Activated CD8-positive, alpha-beta memory T cell treated with anti-CD3 and anti-CD28 coated beads, Interleukin-2, amount 50 U/mL, for 48 hours (primary cell): ENCODE measurements at regions not wholly inside any gene's neighbourhood (a gene's known extent, or its start where the extent isn't known, plus 50 kb on each side); places are given as distances from the start of the nearest gene placed in this dataset.
"Not testable (repeated sequence)": the region's sequence is repeated elsewhere in the genome, so short reads cannot be mapped to it uniquely, and the experiment has no call there.

Experiments used
- DNase-seq: peaks from one replicate; pipeline ENCODE4 v3.0.0-alpha.2; 2020

DNA sequence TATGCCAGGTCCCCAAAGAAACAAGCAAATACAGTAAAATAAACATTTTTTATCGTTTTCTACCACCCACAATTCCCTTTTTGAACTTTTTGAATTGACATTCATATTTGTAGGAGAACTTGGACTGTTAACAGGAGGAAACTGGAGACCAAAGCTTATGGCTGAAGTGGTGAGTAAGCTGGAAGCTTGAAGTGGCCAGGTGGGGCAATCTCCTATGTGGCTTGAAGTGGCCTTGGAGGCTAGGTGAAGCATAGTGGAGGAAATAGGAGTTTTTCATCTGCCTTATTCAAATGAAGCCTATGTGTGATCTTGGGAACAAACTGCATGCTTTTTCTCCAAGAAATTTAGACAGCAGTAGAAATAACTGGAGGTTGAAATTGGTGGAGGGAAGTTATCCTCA lies 962.9 kb upstream of the FANCL start:
- no peak for DNase-seq

DNA sequence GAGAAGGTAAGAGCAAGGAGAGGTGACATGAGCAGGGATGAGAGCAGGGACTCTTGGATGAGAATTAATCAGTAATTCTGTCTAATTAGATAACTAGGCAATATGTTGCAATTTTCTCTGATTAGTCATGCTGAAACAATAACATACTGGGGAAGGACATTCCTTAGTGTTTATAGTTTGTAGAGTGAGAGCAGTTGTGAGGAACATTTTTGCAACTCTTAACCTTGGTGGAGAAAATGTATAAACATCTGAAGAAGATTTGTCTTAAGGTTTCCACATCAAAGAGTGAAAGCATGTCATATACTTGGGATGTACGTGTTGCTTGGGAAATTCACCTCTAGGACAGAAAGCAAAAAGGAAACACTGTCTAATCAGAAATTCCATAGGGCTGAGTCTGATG lies 955.4 kb upstream of the FANCL start:
- no peak for DNase-seq

DNA sequence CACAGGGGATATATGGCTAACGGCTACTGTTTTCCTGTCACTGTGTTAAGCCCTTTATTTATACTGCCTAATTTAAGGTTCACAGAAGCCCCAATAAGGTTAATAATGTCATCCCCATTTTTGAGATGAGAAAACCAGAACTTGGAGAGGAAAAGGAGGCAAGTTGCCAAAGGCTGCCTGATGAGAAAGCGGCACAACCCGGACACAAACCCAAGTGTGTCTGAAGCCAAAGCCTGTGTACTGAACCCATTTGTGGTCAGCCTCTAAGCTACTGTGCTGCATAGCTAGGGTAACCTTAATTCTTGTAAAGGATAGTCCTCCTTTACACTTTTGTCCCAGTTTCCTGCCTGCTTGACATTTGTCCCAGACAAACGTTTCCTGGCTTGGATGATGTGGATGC lies 954.7 kb upstream of the FANCL start:
- no peak for DNase-seq

DNA sequence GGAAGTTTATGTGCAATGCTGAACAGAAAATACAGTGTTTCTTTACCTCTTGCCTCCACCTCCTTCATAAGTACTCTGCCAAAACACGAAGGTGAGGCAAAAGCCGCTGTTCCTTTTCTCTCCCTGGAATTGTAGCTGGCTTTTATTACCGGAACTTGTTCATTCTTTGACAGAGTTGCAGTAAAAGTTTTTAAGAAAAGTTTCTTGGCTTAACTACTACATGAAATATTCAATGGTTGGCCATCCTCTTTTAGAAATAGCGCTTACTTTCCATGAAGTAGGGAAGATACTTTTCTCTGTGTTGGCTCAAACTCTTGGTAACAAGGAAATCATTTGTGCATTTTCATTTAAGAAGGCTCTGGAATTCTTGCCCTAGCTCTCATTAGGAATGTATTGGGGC lies 950.7 kb upstream of the FANCL start:
- no peak for DNase-seq

DNA sequence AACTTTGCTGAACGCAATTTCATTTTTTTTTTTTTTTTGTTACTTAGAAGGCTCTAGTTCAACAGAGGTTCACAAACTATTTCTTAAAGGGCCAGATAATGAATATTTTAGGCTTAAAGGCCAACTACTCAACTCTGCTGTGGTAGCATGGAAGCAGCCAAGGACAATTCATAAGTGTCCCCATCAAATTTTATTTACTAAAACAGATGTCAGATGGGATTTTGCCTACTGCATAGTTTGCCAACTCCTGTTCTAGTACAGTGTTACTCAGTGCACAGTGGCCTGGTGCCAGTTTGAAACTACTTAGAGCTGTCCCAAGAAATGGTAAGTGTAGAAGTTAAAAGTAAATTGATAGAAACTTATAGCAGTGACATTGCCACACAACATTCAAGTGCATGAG lies 949.4 kb upstream of the FANCL start:
- no peak for DNase-seq

DNA sequence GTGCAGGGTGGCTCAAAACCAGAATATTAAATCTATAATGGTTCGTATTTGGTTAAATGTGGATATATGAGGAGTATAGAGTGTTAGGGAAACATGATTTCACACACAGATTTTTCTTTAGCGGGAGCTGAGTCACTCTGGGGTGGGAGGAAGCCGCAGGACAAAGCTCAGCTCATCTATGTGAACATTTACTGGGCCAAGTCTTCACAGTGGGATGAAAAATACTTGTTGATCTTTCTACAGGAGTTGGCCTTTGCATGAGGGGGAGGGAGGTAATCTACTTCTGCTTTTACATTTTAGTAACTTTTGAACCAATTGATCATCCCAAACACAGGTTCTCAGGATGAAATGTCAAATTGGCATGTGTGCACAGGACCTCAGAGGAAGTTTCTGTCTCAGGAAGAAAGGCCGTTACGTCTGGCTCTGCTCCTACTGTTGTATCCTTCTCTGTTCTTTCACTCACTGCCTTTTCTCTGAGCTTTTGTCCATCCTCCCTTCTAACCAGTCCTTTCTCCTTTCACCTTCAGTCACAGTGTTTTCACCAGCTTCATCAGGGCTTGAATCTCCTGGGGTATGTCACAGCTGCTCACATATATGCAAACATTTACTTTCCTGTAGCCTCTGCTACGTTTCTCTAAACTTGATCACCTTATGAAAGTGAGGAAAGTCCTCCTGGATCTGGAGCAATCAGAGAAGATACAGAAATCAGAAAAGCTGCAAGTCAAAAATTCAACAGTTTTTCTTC lies 943.3 kb upstream of the FANCL start:
- DNase-seq: no peak

DNA sequence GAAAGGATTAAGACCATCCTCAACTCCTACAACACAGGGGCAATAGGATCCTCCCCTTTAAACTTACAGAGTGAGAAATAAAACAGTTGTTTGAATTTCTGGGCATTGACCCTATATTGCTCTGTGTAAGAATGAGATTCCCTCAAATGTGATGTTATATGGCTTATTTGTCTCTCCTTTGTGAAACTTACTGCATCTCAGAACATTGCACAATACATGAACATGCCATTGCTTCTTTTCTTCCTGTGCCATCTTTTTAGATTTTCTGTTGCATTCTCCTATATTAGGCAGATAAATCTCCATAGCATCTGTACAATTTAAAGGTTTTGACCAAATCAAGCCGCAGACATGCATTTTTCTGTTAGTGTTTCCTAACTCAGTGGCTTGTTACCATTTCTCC lies 941.9 kb upstream of the FANCL start:
- DNase-seq: no peak

DNA sequence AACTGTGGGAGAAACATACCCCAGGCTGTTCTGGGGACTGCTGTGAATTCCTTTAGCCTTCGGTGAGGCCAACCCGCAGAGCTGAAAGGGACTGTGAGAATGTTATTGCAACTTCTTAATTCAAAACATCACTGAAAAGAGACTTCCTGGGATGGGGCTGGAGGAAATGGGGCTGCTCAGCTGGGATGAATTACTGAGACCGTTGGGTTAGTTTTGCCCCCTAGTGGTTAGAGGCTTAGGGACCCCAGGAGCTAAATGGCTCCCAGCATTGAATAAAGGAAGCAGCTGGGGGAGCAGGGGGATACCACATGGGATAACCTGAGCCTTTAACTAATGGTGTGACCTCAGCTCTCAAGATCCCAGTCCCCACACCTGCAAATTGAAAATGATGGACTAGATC lies 941.1 kb upstream of the FANCL start:
- no peak for DNase-seq

DNA sequence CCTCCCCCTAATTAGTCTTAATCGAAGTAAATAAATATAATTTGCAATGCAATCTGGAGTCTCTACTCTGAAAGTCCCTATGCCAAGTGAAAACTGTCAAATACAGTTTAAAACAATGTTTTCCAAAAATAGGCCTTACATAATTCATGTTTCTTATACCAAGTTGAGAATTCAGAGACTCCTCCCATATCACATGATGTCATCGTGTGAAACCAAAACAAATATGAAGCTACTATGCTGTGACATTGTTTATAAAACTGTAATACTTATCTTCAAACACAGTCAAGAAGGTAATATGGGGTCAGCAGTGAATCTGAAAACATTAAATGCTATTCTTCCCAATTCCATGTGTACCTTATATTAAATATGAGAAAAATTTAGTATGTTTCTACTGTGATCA lies 940.2 kb upstream of the FANCL start:
- no peak for DNase-seq

DNA sequence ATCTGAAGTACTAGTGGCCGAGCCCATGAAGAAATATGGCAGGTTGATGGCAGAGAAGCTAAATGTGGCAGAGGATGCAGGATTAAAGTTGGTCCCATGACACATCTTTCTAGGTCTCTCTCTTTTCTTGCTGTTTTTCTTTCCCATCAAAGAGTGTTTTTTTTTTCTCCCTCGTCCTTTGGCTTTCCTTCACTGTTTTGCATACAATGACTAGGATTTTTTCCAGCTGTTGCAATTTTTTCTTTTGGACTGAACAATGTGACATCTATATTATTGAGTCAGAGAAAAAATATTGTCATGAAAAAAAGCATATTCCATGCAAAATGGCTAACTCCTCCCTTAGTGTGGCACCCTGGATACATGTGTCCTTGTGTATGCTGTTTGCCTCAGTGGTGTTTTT lies 939.5 kb upstream of the FANCL start:
- no peak for DNase-seq

DNA sequence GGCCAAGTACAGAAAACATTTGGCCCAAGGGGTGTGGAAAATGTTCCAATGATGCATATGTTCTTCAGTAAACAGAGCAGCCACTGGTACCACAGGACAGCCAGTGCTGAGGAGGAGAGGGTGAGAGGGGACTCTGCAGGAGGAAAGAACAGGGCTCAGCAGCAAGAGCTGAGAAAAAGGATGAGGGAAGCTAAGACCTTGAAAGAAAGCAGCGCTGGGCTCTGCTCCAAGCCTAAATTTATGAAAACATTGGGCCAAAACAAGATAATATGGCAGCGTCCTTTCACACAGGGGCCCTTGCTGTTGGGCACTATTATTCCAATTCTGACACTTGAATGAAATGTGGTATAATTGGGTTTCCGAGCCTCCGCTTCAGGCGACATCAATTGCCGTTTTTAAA lies 939.0 kb upstream of the FANCL start:
- DNase-seq: no peak

DNA sequence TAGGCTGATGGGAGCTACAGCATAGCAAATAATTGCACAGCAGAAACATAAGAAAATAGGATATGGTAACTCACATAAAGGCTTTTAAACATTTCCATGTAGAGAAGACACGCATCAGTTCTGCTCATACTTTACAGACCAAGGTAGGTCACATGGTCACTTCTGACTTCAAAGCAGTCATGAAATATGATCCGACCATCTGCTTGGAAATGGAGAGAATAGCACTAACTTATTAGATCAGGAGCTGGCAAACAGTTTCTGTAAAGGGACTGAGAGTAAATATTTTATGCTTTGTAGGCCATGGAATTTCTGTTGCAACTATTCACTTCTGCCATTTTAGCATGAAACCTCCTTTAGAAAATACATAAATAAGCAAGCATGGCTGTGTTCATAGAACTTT lies 936.6 kb upstream of the FANCL start:
- DNase-seq: no peak

DNA sequence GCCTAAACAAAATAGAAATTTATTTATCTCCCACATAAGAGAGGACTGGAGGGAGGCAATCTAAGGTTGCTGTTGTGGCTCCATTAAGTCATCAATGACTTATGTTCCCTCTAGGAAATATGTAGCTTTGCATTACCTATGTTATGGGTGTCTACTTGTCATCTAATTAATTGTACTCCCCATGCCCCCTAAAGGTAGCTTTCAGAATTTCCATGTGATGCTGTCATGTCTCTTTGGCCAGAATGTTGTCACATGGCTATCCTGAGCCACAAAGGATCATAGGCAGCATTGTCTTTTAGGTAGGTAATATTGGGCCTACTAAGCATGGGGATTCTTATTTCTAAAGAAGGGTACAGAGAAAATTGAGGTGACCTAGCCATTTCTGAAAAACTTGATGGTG lies 935.6 kb upstream of the FANCL start:
- no peak for DNase-seq

DNA sequence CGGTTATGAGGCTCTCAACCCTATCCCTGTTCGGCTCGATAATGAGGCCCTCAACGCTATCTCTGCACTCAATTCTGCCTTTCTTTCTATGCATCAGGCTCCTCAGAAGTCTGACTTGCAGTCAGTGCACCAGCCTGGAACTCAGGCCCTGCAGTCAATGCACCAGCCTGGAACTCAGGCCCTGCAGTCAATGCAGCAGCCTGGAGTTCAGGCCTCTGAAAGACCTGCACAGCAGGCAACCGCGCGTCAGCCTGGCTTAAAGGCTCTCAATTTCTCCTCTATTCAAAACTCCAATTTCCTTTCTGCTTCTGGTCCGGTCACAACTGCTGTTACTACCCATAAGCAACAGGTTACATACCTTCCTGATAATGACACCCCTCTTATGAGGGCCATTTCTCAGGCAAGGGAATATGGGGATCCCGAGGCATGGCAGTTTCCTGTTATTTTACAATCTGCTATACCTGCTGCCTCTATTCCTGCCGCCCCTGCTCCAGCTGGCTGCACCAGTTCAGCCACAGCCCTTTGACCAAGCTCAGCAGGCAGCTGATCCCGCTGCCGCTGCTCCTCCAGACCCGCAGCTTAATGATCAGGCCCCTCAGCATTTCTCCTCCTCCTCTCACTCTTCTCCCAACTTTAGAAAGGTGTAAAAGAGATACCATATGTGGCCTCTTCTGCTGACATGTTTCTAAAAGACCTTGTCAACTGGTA lies 933.6 kb upstream of the FANCL start:
- no peak for DNase-seq

DNA sequence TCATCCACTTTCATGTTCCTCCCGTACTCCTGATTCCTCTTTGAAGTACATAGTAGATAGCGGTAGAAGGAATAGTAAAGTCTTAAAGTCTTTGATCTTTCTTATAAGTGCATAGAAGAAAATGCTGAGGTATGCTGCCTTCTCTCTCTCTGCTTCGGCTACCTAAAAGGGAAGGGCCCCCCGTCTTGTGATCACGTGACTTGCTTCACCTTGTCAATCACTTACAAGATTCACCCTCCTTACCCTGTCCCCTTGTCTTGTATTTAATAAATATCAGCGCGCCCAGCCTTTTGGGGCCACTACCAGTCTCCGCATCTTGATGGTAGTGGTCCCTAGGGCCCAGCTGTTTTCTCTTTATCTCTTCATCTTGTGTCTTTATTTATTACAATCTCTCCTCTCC lies 932.2 kb upstream of the FANCL start:
- DNase-seq: no peak

DNA sequence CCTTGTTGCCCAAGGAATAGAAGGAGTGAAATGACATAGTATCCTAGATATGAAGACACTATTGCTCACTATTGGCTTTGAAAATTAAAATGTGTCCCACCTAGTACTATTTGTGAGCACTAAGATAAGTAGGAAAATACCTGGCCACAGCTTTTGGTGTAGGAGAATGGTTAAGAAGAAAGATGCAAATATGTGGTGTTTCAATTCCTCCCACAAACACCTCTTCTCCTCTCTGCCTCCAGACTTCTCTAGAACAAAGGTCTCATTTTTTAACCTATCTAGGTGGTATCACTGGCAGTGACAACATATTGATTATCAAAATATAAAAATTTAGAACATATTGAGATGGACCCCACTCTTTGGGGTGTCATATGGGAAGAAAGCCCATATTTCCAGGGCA lies 929.9 kb upstream of the FANCL start:
- no peak for DNase-seq

DNA sequence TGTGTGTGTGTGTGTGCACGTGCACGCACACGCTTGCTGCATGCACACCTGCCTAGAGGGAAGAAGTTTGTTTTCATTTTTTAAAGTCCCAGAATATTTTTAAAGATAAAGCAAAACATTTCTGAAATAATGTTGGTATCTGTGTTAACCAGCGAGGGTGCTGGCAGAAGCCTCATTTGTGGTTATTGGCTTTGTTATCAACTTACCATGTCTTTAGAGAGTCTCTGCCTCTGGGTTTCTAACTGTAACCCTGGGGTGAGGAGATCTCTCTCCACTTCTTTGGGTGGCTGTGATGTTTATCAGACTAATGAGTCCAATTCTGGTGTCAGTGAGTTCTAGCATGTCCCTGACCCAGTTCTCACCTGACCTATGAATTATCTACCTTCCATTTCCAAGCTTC lies 927.6 kb upstream of the FANCL start:
- DNase-seq: no peak

DNA sequence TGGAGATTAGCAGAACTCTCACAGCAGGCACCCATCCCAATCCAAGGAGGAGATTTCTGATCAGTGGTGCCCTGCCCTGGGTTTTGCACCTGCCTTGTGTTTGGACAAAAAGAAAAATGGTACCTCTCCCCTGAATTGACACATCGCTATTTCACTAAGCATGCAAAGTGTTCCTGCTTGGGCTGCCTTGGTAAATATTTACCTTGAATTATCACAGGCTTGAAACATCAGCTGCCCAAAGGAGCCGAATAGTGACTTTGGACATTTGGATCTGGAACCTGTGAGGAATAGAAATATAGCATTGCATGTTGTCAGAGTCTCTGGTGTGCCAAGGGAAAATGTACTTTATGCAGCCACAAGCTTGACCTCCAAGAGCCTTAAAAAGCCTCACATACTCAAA lies 926.4 kb upstream of the FANCL start:
- no peak for DNase-seq

DNA sequence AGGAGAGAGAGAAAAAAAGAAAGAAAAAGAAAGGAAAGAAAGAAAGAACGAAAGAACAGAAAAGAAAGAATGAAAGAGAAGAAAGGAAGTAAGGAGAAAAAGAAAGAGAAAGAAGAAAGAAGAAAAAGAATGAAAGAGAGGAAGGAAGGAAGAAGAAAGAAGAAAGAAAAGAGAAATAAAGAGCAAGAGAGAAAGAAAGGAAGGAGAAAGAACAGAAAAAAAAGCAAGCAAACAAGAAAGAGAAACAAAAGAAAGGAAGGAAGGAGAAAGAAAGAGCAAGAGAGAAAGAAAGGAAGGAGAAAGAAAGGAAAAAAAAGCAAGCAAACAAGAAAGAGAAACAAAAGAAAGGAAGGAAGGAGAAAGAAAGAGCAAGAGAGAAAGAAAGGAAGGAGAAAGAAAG lies 916.8 kb upstream of the FANCL start:
- DNase-seq: not testable (repeated sequence)

DNA sequence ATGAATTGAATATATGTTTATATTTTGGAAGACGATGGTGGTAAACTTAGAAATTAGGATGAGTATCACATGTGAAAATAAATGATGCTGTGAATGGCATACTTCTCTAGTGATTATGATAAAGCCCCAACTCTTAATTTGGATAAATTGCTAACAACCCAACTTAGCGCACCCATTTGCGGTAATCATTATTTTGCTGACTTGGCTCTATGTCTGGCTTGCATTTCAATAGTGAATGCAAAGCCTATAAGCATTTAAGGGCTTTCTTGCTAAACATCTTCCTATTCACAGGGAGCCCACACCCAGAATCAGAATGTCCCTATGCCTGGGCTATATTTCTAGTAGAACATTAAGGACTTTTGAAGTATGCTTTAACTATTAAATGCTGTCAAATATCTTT lies 910.7 kb upstream of the FANCL start:
- DNase-seq: no peak

DNA sequence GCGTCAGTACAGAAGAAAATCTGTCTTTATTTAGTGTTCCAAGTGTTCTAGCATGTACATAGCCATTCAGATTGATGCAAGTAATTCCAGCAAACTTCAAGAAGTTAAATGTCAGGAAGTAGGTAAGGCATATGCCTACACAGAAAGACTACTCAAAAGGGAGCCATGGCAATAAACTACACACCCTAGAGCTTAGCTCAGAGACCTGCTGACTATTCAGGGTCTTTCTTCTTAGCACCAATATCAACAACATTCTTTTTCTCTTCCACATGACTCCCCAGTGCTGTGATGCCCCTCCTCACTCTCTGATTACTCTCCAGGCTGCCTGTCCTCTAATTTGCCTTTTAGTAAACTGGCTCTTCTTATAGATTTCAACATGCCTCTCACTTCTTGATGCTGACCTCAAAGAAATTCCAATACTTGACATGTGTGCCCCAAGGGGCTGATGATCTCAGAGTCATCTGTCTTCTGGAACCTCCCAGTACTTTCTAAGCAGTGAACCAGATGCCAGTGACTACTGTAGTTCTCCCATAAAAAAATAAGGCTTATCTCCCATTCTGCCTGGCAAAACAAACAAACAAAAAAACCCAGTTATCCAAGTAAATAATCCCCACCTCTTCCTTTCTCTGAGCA lies 909.2 kb upstream of the FANCL start:
- no peak for DNase-seq

DNA sequence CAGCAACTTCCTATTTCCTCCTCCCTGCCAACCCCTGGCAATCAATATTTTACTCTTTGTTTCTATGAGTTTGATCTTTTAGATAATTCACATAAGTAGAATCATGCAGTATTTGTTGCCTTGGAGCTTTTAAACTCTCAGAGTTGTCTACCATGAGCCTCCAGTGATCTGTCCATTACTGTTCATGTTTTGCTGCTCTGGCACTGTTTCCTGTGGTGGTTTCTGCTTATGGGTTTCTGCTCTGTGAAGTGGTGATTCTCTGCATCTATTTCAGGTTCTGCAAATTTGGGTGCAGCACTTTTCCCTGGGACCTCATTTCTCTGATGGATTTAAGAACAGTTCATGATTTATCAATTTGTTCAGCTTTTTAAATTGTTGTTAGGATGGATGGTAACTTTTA lies 908.1 kb upstream of the FANCL start:
- no peak for DNase-seq

DNA sequence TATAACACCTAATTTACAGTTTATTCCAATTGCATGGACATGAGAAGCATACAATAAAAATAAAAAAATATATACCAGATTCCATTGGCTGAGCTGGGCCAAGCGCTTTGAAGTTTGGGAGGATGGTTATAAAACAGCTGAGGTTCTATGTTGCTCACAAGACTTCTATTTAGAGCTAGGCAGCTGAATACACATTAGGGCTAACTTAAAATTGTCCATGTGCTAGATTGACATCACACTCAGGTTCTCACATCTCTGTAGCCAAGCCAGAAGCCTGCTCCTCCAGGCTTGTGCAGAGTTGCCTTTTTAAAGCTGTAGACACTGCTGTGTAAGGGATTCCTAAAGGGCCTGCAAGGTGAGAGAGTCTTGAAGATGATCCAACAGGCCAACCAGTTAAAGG lies 871.1 kb upstream of the FANCL start:
- no peak for DNase-seq

DNA sequence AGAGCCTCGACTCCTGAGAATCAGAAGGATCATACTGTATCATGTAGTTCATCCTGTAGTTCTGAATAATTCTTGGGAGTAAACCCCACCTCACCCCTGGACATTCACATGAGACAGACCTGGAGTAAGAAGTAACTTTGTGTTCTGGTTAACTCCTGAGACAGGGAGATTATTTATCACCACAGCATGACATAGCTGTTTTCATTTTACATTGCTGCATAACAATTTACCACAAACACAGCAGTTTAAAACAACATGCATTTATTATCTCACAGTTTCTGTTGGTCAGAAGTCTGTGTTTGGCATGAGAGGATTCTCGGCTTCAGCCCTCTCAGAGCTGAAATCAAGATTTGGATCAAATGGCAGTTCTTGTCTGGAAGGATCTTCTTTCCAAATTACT lies 855.8 kb upstream of the FANCL start:
- DNase-seq: no peak

DNA sequence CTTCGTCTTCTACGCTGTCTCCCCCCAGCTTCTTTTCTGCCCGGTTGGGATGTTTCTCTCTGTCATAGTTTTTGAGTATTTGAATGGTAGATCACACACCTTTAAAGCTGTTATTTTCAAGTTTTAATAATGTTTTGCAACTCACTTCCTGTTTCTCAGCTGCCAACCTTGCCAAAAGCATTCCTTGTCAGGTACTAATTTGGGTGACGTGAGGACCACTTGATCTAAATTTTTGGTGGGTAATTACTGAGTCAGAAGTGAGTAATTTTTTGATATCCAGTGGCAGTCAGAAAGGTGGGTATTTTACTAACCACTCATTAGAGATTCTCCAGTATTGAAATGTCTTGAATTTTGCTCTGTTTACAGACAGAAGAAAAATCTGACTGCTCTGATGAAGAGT lies 852.4 kb upstream of the FANCL start:
- DNase-seq: no peak
